ENCODE measurements at regions not wholly inside any gene's neighbourhood (a gene's known extent, or its start where the extent isn't known, plus 50 kb on each side); places are given as distances from the start of the nearest gene placed in this dataset.

- TF ChIP-seq ASH2L (IDR thresholded peaks at IDR 0.05; ENCODE audit: low read length) (no peak), CHD7 (IDR thresholded peaks at IDR 0.05; ENCODE audit: insufficient replicate concordance, low read length) (no peak)
These were observed 160.3 kb downstream of the COPRS start (continued) for GRCh38 chr17:31698751-31699150.

All from H1 (cell line).